H1 (cell line): ENCODE measurements at regions not wholly inside any gene's neighbourhood (a gene's known extent, or its start where the extent isn't known, plus 50 kb on each side); places are given as distances from the start of the nearest gene placed in this dataset.

Experiments used
- CTCF ChIA-PET: fragments of 300-600 bp; sonication (Branson Sonifier 250); formaldehyde crosslinking; loops from one replicate; lab custom pipeline; 2021; ENCODE audit not compliant: partially characterized antibody; lab: Charles Lee
- POLR2A ChIA-PET: fragments of 300-600 bp; sonication (Branson Sonifier 250); formaldehyde crosslinking; loops from one replicate; lab custom pipeline; 2021; ENCODE audit warnings: inconsistent platforms; ENCODE audit not compliant: partially characterized antibody; lab: Charles Lee
- DNase-seq, 2 experiments: peaks; one replicate each; pipeline versions ENCODE4 v3.0.0 to v3.0.0-alpha.2; 2010 to 2022; ENCODE audit warnings: low spot score in 2 of 2, low read depth in 1 of 2, mixed read lengths in 1 of 2
- FAIRE-seq: peaks from 2 replicates; lab custom pipeline; 2011; peaks lifted over from hg19 to GRCh38; lab: Jason Lieb, UNC
- H2AFZ ChIP-seq: 2 replicates; pipeline ENCODE4 v1.8.1; 2012; ENCODE audit warnings: low read length, inconsistent platforms
- H2AK5ac ChIP-seq: 2 replicates; pipeline ENCODE4 v1.6.1; 2013; ENCODE audit warnings: low read depth, low read length
- H2BK120ac ChIP-seq: replicated peaks from 2 replicates; pipeline ENCODE3; 2013; ENCODE audit warnings: low read depth, low read length, inconsistent platforms
- H2BK12ac ChIP-seq: 2 replicates; pipeline ENCODE4 v1.6.1; 2013; ENCODE audit warnings: low read depth, low read length
- H2BK15ac ChIP-seq: 2 replicates; pipeline ENCODE4 v1.6.1; 2013; ENCODE audit warnings: low read length
- H2BK20ac ChIP-seq: 2 replicates; pipeline ENCODE4 v1.6.1; 2013; ENCODE audit warnings: low read length
- H2BK5ac ChIP-seq: 2 replicates; pipeline ENCODE4 v1.6.1; 2013; ENCODE audit warnings: low read depth, low read length
- H3K14ac ChIP-seq: 2 replicates; pipeline ENCODE4 v1.6.1; 2013; ENCODE audit warnings: inconsistent platforms; ENCODE audit not compliant: insufficient read length
- H3K18ac ChIP-seq: 2 replicates; pipeline ENCODE4 v1.6.1; 2013; ENCODE audit warnings: low read length; ENCODE audit errors: extremely low read depth
- H3K23ac ChIP-seq: 2 replicates; pipeline ENCODE4 v1.6.1; 2013; ENCODE audit warnings: inconsistent platforms; ENCODE audit not compliant: insufficient read length
- H3K23me2 ChIP-seq: 2 replicates; pipeline ENCODE4 v1.6.1; 2013; ENCODE audit warnings: low read depth, low read length
- H3K27ac ChIP-seq: 2 replicates; pipeline ENCODE4 v1.6.1; 2011; ENCODE audit warnings: low read depth, low read length, inconsistent platforms
- H3K27me3 ChIP-seq, 4 experiments: replicated peaks in 1 of 4; 1 replicate in 1 of 4; 2 replicates in 3 of 4; pipeline versions ENCODE4 v1.6.1 to v1.8.1; 2011 to 2013; ENCODE audit warnings: low read length in 3 of 4, mild to moderate bottlenecking in 3 of 4, inconsistent platforms in 2 of 4, mixed read lengths in 2 of 4, moderate library complexity in 1 of 4; ENCODE audit not compliant: control insufficient read depth in 3 of 4, insufficient read depth in 3 of 4; ENCODE audit errors: extremely low read depth in 1 of 4
- H3K36me3 ChIP-seq, 4 experiments: 2 replicates each; pipeline versions ENCODE4 v1.6.1 to v1.8.1; 2011 to 2013; ENCODE audit warnings: mild to moderate bottlenecking in 4 of 4, low read length in 3 of 4, moderate library complexity in 2 of 4, control low read depth in 1 of 4, inconsistent platforms in 1 of 4; ENCODE audit not compliant: insufficient read depth in 4 of 4, control insufficient read depth in 2 of 4
- H3K4ac ChIP-seq: replicated peaks from 2 replicates; pipeline ENCODE3; 2013; ENCODE audit warnings: low read length, low read depth, mixed read lengths, inconsistent platforms; ENCODE audit not compliant: insufficient read length
- H3K4me1 ChIP-seq, 4 experiments: replicated peaks in 1 of 4; 1 replicate in 1 of 4; 2 replicates in 3 of 4; pipeline versions ENCODE4 v1.6.1 to v1.8.1; 2011 to 2013; ENCODE audit warnings: low read length in 3 of 4, inconsistent platforms in 2 of 4, mixed read lengths in 1 of 4; ENCODE audit not compliant: insufficient read depth in 4 of 4, control insufficient read depth in 3 of 4
- H3K4me2 ChIP-seq, 2 experiments: 2 replicates each; pipeline versions ENCODE4 v1.6.1 to v1.8.1; 2011 to 2013; ENCODE audit warnings: low read depth in 2 of 2, low read length in 2 of 2, control low read depth in 1 of 2, inconsistent platforms in 1 of 2, mild to moderate bottlenecking in 1 of 2; ENCODE audit not compliant: insufficient read depth in 1 of 2
- H3K4me3 ChIP-seq, 4 experiments: fragments of 200-600, 300-600 bp in 1 of 4; sonication (generic), shearing (Covaris generic), sonication (Bioruptor Twin) in 1 of 4; 2 replicates each; pipeline versions ENCODE4 v1.5.1 to v1.8.1; 2011 to 2016; ENCODE audit warnings: low read length in 4 of 4, low read depth in 3 of 4, control low read depth in 2 of 4, inconsistent platforms in 2 of 4, mild to moderate bottlenecking in 2 of 4, mixed read lengths in 1 of 4, moderate library complexity in 1 of 4; ENCODE audit not compliant: insufficient read depth in 2 of 4; ENCODE audit errors: extremely low read depth in 1 of 4
- H3K56ac ChIP-seq: replicated peaks from 2 replicates; pipeline ENCODE3; 2013; ENCODE audit warnings: low read depth, mild to moderate bottlenecking, mixed read lengths, low read length, inconsistent platforms; ENCODE audit not compliant: insufficient read length
- H3K79me1 ChIP-seq: 2 replicates; pipeline ENCODE4 v1.6.1; 2013; ENCODE audit warnings: low read depth, low read length, control low read depth
- H3K79me2 ChIP-seq, 2 experiments: 2 replicates each; pipeline versions ENCODE4 v1.6.1 to v1.8.1; 2012 to 2013; ENCODE audit warnings: low read length in 2 of 2, mild to moderate bottlenecking in 2 of 2, inconsistent platforms in 1 of 2; ENCODE audit not compliant: insufficient read depth in 2 of 2, control insufficient read depth in 1 of 2
- H3K9ac ChIP-seq, 4 experiments: replicated peaks in 1 of 4; 1 replicate in 1 of 4; 2 replicates in 3 of 4; pipeline versions ENCODE4 v1.6.1 to v1.8.1; 2011 to 2013; ENCODE audit warnings: low read depth in 3 of 4, low read length in 3 of 4, control low read depth in 2 of 4, mild to moderate bottlenecking in 2 of 4, moderate library complexity in 2 of 4, inconsistent platforms in 1 of 4; ENCODE audit errors: extremely low read depth in 1 of 4
- H3K9me3 ChIP-seq, 2 experiments: 2 replicates each; pipeline versions ENCODE4 v1.6.1 to v1.8.1; 2012 to 2013; ENCODE audit warnings: mild to moderate bottlenecking in 2 of 2, moderate library complexity in 2 of 2, control low read depth in 1 of 2, inconsistent platforms in 1 of 2, low read depth in 1 of 2, low read length in 1 of 2, mixed read lengths in 1 of 2; ENCODE audit not compliant: insufficient read depth in 2 of 2
- H4K20me1 ChIP-seq, 2 experiments: replicated peaks in 1 of 2; 2 replicates each; pipeline versions ENCODE3 to v1.8.1; 2011 to 2013; ENCODE audit warnings: inconsistent platforms in 2 of 2, low read length in 2 of 2, mild to moderate bottlenecking in 1 of 2; ENCODE audit not compliant: insufficient read depth in 2 of 2, control insufficient read depth in 1 of 2
- H4K5ac ChIP-seq: 2 replicates; pipeline ENCODE4 v1.6.1; 2013; ENCODE audit warnings: low read length, low read depth, mixed read lengths, inconsistent platforms; ENCODE audit not compliant: insufficient read length
- H4K8ac ChIP-seq: 2 replicates; pipeline ENCODE4 v1.8.0; 2013; ENCODE audit warnings: mild to moderate bottlenecking, moderate library complexity, low read length, inconsistent platforms; ENCODE audit not compliant: insufficient read depth; ENCODE audit errors: extremely low read depth
- H4K91ac ChIP-seq: replicated peaks from 2 replicates; pipeline ENCODE3; 2013; ENCODE audit warnings: low read length, mixed read lengths, inconsistent platforms; ENCODE audit not compliant: insufficient read length
- CTCF ChIP-seq, 3 experiments: IDR thresholded peaks; 1 replicate in 2 of 3; 2 replicates in 1 of 3; pipeline versions ENCODE4 v1.5.1 to v1.6.1; 2011; ENCODE audit warnings: low read length in 3 of 3, mild to moderate bottlenecking in 3 of 3, inconsistent platforms in 2 of 3, low read depth in 1 of 3, moderate library complexity in 1 of 3; ENCODE audit not compliant: insufficient read depth in 1 of 3; ENCODE audit errors: control extremely low read depth in 1 of 3
- GTF2F1 ChIP-seq: IDR thresholded peaks from 2 replicates; pipeline ENCODE4 v1.6.1; 2012; ENCODE audit warnings: low read depth, low read length, improper control_type of control experiment, borderline replicate concordance
- RAD21 ChIP-seq, 2 experiments: IDR thresholded peaks in 1 of 2; conservative IDR thresholded peaks in 1 of 2; 2 replicates each; pipeline ENCODE4 v1.6.1; 2011; ENCODE audit warnings: low read depth in 2 of 2, low read length in 2 of 2, improper control_type of control experiment in 1 of 2, inconsistent platforms in 1 of 2, mild to moderate bottlenecking in 1 of 2, moderate library complexity in 1 of 2
- SP4 ChIP-seq: IDR thresholded peaks from 2 replicates; pipeline ENCODE4 v1.6.1; 2012; ENCODE audit warnings: low read length, inconsistent platforms
- WGBS, 2 experiments: shearing (Covaris generic) in 1 of 2; methylation state at CpG; one replicate each; pipeline versions ENCODE4 v1.1.6 to v1.1.7; 2013 to 2015; ENCODE audit warnings: low lambda C conversion rate in 2 of 2, mixed read lengths in 2 of 2, inconsistent platforms in 1 of 2, low coverage in 1 of 2, missing lambda C conversion rate in 1 of 2; ENCODE audit not compliant: insufficient replicate concordance in 2 of 2, insufficient coverage in 1 of 2, insufficient read length in 1 of 2; ENCODE audit errors: extremely low coverage in 1 of 2, missing lambda C conversion rate in 1 of 2; 5-methylcytosine and 5-hydroxymethylcytosine counted together

DNA sequence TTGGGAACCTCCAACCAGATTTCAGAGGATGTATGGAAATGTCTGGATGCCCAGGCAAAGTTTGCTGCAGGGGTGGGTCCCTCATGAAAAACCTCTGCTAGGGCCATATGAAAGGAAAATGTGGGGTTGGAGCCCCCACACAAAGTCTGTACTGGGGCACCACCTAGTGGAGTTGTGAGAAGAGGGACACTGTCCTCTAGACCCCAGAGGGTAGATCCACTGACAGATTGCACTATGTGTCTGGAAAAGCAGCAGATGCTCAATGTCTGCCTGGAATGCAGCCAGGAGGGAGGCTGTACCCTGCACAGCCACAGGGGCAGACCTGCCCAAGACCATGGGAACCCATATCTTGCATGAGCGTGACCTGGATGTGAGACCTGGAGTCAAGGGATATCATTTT lies 573.7 kb upstream of the NXPH2 start:
- Histone ChIP-seq H2AFZ (no peak overlapping the region), H3K14ac (no peak overlapping the region), H2BK5ac (no peak overlapping the region), H3K4me2 (no peak overlapping the region), H3K9me3 (peaks cover 13 to 14% of the 10 kb centered on the region in 2 experiments; a peak in 3 of 4 replicates), H3K4ac (no peak overlapping the region), H3K56ac (no peak overlapping the region), H3K27me3 (no peaks in the 10 kb centered on the region), H3K4me1 (no peaks in the 10 kb centered on the region), H3K79me2 (no peaks in the 10 kb centered on the region), H2BK12ac (no peak overlapping the region), H4K5ac (no peak overlapping the region), H4K8ac (no peak overlapping the region), H3K23ac (no peak overlapping the region), H3K9ac (no peak overlapping the region), H2AK5ac (no peak overlapping the region), H3K36me3 (no peaks in the 10 kb centered on the region), H3K23me2 (no peaks in the 10 kb centered on the region; the same call in 1 of the 2 replicates), H3K4me3 (no peak overlapping the region), H4K20me1 (no peaks in the 10 kb centered on the region), H2BK120ac (no peak overlapping the region), H3K79me1 (no peaks in the 10 kb centered on the region), H3K18ac (no peak overlapping the region), H4K91ac (no peak overlapping the region), H2BK15ac (no peak overlapping the region), H2BK20ac (no peak overlapping the region), H3K27ac (no peak overlapping the region)
- no peak for DNase-seq
- 100% methylated on average over 1 of the region's 1 CpG; no CpG with 5 or more reads in 1 of the 2 experiments for WGBS, 2 experiments
- TF ChIP-seq SP4 = no peak
- peak; percentile 65 to 68 for TF ChIP-seq RAD21 (IDR thresholded peaks at IDR 0.05 in 1 of 2, conservative IDR thresholded peaks at IDR 0.05 in 1 of 2; ENCODE audit: low read depth in 2 of 2, low read length in 2 of 2)
- TF ChIP-seq GTF2F1 = no peak
- peak; percentile 28 to 42 (median 40) for TF ChIP-seq CTCF (IDR thresholded peaks at IDR 0.05; ENCODE audit: control extremely low read depth in 1 of 3, insufficient read depth in 1 of 3, low read depth in 1 of 3, low read length in 3 of 3)
- CTCF ChIA-PET = interaction anchor here (0.7 to 1.5 kb wide), 5 partner anchors 62 to 558 kb away, joined by 3 read pairs; no protein-coding TSS in a partner anchor
- no peak for FAIRE-seq
- POLR2A ChIA-PET = no interaction called here
